HFFc6 (cell line): ENCODE measurements at regions not wholly inside any gene's neighbourhood (a gene's known extent, or its start where the extent isn't known, plus 50 kb on each side); places are given as distances from the start of the nearest gene placed in this dataset.

Experiments used
- DNase-seq: peaks from one replicate; pipeline ENCODE4 v3.0.0-alpha.2; 2018
- H3K27ac Mint-ChIP-seq: 2 replicates; pipeline ENCODE4 v1.8.0; 2020; ENCODE audit warnings: mild to moderate bottlenecking, mixed read lengths
- H3K27me3 Mint-ChIP-seq: 2 replicates; pipeline ENCODE4 v1.8.0; 2021; ENCODE audit warnings: mild to moderate bottlenecking, moderate library complexity, mixed read lengths; ENCODE audit not compliant: insufficient read depth
- H3K36me3 Mint-ChIP-seq: 2 replicates; pipeline ENCODE4 v1.8.0; 2021; ENCODE audit warnings: low read depth, mixed read lengths
- H3K4me1 Mint-ChIP-seq: 2 replicates; pipeline ENCODE4 v1.8.0; 2020; ENCODE audit warnings: low read depth, mixed read lengths
- H3K4me3 Mint-ChIP-seq: 2 replicates; pipeline ENCODE4 v1.8.0; 2020; ENCODE audit warnings: mild to moderate bottlenecking, moderate library complexity, mixed read lengths
- H3K9me3 Mint-ChIP-seq: 2 replicates; pipeline ENCODE4 v1.8.0; 2020; ENCODE audit warnings: mild to moderate bottlenecking, mixed read lengths
- CTCF ChIP-seq: fragments of 200-600 bp; sonication (generic); IDR thresholded peaks from 2 replicates; pipeline ENCODE4 v1.5.0; 2021; ENCODE audit warnings: antibody characterized with exemption, mild to moderate bottlenecking

DNA sequence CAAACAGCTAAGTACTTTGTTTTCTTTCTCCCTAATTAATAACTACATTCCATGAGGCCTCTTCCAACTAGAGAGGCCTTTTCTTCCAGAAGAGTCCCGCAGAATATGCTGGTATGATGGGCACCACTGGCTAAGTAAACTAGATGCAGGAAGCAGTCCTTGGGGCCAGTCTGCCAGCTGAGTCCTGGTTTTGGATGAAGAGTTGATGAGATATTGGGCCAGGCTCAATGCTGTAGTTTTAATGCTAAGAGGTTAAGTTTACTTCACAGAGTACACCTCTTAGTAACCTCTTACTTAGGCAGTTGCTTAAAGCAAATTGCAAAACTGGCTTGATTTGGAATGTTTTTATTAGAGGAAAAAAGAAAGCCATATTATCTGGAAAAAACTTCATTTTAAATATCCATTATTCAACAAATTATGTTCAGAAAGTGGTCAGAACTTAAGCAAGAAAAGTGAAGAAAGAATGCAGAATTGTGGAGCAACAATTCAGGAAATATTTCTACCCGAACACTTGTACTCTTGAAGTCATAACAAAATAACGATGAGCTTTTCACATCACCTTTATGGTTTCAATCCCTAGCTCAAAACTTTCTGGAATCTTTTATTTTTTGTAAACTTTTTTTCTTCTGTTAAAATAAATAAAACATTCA is 178.4 kb upstream of the CDIN1 start:
- no peaks in the 10 kb centered on the region; the same call in 1 of the 2 replicates for H3K36me3 Mint-ChIP-seq

DNA sequence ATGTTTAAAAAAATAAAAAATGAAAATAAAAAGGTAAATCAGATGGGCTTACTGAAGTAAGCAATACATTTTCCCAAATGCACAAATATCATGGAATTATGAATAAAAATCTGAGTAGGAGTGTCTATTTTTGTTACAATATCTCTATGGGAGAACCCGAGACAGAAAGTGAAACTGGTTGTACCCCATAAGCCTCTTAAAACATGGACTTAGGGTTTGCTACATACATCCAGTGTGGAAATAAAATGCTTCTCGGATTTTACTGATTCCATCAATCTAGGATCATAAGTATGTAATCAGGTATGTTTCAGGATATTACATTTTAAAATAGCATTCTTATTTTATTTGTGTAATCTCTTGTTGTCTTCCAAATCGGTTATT is 177.8 kb upstream of the CDIN1 start:
- Mint-ChIP-seq H3K4me3 (peak overlapping the region; percentile 32; the same call in 1 of the 2 replicates), H3K27me3 (no peaks in the 10 kb centered on the region; the same call in 1 of the 2 replicates), H3K27ac (no peak overlapping the region), H3K9me3 (no peaks in the 10 kb centered on the region), H3K4me1 (peaks cover 13% of the 10 kb centered on the region), H3K36me3 (no peaks in the 10 kb centered on the region; the same call in 1 of the 2 replicates)
- no peak for DNase-seq
- TF ChIP-seq CTCF = no peak

More for the DNA sequence above, 178.4 kb upstream of the CDIN1 start:
- H3K27me3 Mint-ChIP-seq = no peaks in the 10 kb centered on the region; the same call in 1 of the 2 replicates
- H3K27ac Mint-ChIP-seq = no peak overlapping the region
- no peak overlapping the region for H3K4me3 Mint-ChIP-seq
- no peak for TF ChIP-seq CTCF
- peaks cover 8% of the 10 kb centered on the region for H3K4me1 Mint-ChIP-seq
- no peaks in the 10 kb centered on the region for H3K9me3 Mint-ChIP-seq
- DNase-seq = no peak

DNA sequence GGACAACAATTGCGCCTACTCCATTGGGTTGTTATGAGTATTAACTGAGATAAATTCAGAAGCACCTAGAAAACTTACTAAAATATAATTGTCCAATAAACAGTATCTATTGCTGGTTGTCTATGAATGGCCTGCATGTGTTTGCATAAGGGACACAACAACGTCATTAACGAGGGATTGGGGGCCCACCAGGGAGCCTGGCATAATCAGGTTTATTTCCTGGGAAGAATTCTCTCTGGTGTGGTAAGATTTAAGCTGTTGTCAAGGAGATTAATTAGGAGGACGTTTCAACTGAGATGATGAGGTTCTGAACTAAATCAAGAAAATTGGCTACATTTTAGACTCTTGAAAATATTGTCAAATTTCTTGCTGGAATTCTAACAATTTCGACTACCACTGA is 176.1 kb upstream of the CDIN1 start:
- DNase-seq = no peak
- no peaks in the 10 kb centered on the region for H3K9me3 Mint-ChIP-seq
- H3K27ac Mint-ChIP-seq = no peak overlapping the region
- H3K4me3 Mint-ChIP-seq = no peak overlapping the region
- H3K4me1 Mint-ChIP-seq = peaks cover 31% of the 10 kb centered on the region
- no peak for TF ChIP-seq CTCF
- H3K36me3 Mint-ChIP-seq = no peaks in the 10 kb centered on the region; the same call in 1 of the 2 replicates
- H3K27me3 Mint-ChIP-seq = no peaks in the 10 kb centered on the region; the same call in 1 of the 2 replicates

GRCh38 chr15:36406366-36406765 is 173.1 kb upstream of the CDIN1 start:
- Mint-ChIP-seq H3K27ac (no peak overlapping the region), H3K36me3 (peaks cover 4% of the 10 kb centered on the region; the same call in 1 of the 2 replicates), H3K4me1 (peaks cover 36% of the 10 kb centered on the region), H3K9me3 (no peaks in the 10 kb centered on the region), H3K27me3 (no peaks in the 10 kb centered on the region; the same call in 1 of the 2 replicates), H3K4me3 (no peak overlapping the region)
- TF ChIP-seq CTCF = no peak
- DNase-seq = no peak

DNA sequence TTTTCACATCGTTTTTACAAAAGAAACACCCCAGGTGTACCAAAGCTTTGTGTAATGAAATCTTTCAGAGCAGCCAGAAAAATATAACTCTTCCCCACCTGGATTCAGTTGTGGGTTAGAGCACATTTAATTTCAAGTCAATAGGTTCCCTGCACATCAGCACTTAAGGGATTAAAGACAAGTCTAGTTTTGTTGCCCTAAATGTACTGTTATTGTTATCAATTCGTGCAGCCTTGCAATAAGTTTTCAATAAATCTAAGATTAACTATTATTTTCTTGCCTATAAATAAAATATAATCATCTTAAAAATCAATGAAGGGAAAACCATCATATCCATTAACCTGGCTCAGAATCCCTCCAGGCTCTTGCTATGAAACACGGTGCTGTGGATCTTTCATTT is 172.5 kb upstream of the CDIN1 start:
- H3K36me3 Mint-ChIP-seq = peaks cover 4% of the 10 kb centered on the region; the same call in 1 of the 2 replicates
- TF ChIP-seq CTCF = no peak
- peak overlapping the region; percentile 76; the same call in 1 of the 2 replicates for H3K27ac Mint-ChIP-seq
- no peaks in the 10 kb centered on the region for H3K9me3 Mint-ChIP-seq
- H3K4me3 Mint-ChIP-seq = peak overlapping the region; percentile 64; the same call in 1 of the 2 replicates
- no peaks in the 10 kb centered on the region; the same call in 1 of the 2 replicates for H3K27me3 Mint-ChIP-seq
- DNase-seq = no peak
- H3K4me1 Mint-ChIP-seq = peaks cover 36% of the 10 kb centered on the region
